ENCODE measurements at regions not wholly inside any gene's neighbourhood (a gene's known extent, or its start where the extent isn't known, plus 50 kb on each side); places are given as distances from the start of the nearest gene placed in this dataset.

GRCh38 chr15:26477044-26477443 is 295.8 kb downstream of the GABRB3 start:
- TF ChIP-seq CTCF (IDR thresholded peaks at IDR 0.05; ENCODE audit: insufficient read depth, low read depth, low read length) (no peak), EZH2 (IDR thresholded peaks at IDR 0.05; ENCODE audit: insufficient read depth, low read length) (no peak)
- no peak overlapping the region for H3K9ac ChIP-seq (ENCODE audit: low read length)
- H3K27ac Mint-ChIP-seq (ENCODE audit: unreplicated experiment) = no peak overlapping the region
- no peak overlapping the region for H3K4me3 ChIP-seq (ENCODE audit: insufficient read depth, low read depth, low read length)
- H3K4me3 Mint-ChIP-seq (ENCODE audit: unreplicated experiment) = no peak overlapping the region
- no peaks in the 10 kb centered on the region for H3K27me3 ChIP-seq (ENCODE audit: insufficient read depth, low read length)
- no peaks in the 10 kb centered on the region for H3K79me2 ChIP-seq (ENCODE audit: insufficient read depth, low read length)
- no peak overlapping the region for H2AFZ ChIP-seq (ENCODE audit: low read depth, low read length)
- H3K4me2 ChIP-seq (ENCODE audit: low read length) = no peak overlapping the region
- H3K4me1 Mint-ChIP-seq (ENCODE audit: low read depth, unreplicated experiment) = no peaks in the 10 kb centered on the region
- H3K9me3 Mint-ChIP-seq (ENCODE audit: unreplicated experiment) = peaks cover 13% of the 10 kb centered on the region
- no peaks in the 10 kb centered on the region for H3K36me3 ChIP-seq (ENCODE audit: insufficient read depth, low read length)
- FAIRE-seq (no peak), DNase-seq (ENCODE audit: low read depth) (no peak)
- no peaks in the 10 kb centered on the region for H4K20me1 ChIP-seq (ENCODE audit: insufficient read depth, low read length)
- peaks cover 2% of the 10 kb centered on the region for H3K27me3 Mint-ChIP-seq (ENCODE audit: low read depth, unreplicated experiment)
- H3K36me3 Mint-ChIP-seq (ENCODE audit: low read depth, unreplicated experiment) = no peaks in the 10 kb centered on the region
- H3K27ac ChIP-seq (ENCODE audit: low read depth, low read length) = no peak overlapping the region
- peaks cover 10% of the 10 kb centered on the region for H3K9me3 ChIP-seq (ENCODE audit: insufficient read depth, low read depth, low read length)
- no peaks in the 10 kb centered on the region for H3K4me1 ChIP-seq (ENCODE audit: insufficient read depth, low read length)

- Histone ChIP-seq H3K4me2 (ENCODE audit: low read length) (no peak overlapping the region), H3K27ac (ENCODE audit: low read depth, low read length) (no peak overlapping the region), H3K36me3 (ENCODE audit: insufficient read depth, low read length) (no peaks in the 10 kb centered on the region), H3K4me1 (ENCODE audit: insufficient read depth, low read length) (no peaks in the 10 kb centered on the region), H3K79me2 (ENCODE audit: insufficient read depth, low read length) (no peaks in the 10 kb centered on the region), H4K20me1 (ENCODE audit: insufficient read depth, low read length) (no peaks in the 10 kb centered on the region), H3K9me3 (ENCODE audit: insufficient read depth, low read depth, low read length) (peaks cover 10% of the 10 kb centered on the region), H2AFZ (ENCODE audit: low read depth, low read length) (no peak overlapping the region), H3K27me3 (ENCODE audit: insufficient read depth, low read length) (no peaks in the 10 kb centered on the region), H3K4me3 (ENCODE audit: insufficient read depth, low read depth, low read length) (no peak overlapping the region), H3K9ac (ENCODE audit: low read length) (no peak overlapping the region)
- FAIRE-seq (no peak), DNase-seq (ENCODE audit: low read depth) (no peak)
- H3K27ac Mint-ChIP-seq (ENCODE audit: unreplicated experiment) = no peak overlapping the region
- TF ChIP-seq EZH2 (IDR thresholded peaks at IDR 0.05; ENCODE audit: insufficient read depth, low read length) (no peak), CTCF (IDR thresholded peaks at IDR 0.05; ENCODE audit: insufficient read depth, low read depth, low read length) (no peak)
- H3K27me3 Mint-ChIP-seq (ENCODE audit: low read depth, unreplicated experiment) = no peaks in the 10 kb centered on the region
- H3K36me3 Mint-ChIP-seq (ENCODE audit: low read depth, unreplicated experiment) = no peaks in the 10 kb centered on the region
- no peak overlapping the region for H3K4me3 Mint-ChIP-seq (ENCODE audit: unreplicated experiment)
- peaks cover 13% of the 10 kb centered on the region for H3K9me3 Mint-ChIP-seq (ENCODE audit: unreplicated experiment)
- no peaks in the 10 kb centered on the region for H3K4me1 Mint-ChIP-seq (ENCODE audit: low read depth, unreplicated experiment)
Measured at GRCh38 chr15:26475554-26475953, 297.3 kb downstream of the GABRB3 start.

GRCh38 chr15:26472661-26473060 is 300.2 kb downstream of the GABRB3 start:
- Histone ChIP-seq H3K4me2 (ENCODE audit: low read length) (no peak overlapping the region), H3K9me3 (ENCODE audit: insufficient read depth, low read depth, low read length) (peaks cover 14% of the 10 kb centered on the region), H3K27ac (ENCODE audit: low read depth, low read length) (no peak overlapping the region), H3K9ac (ENCODE audit: low read length) (no peak overlapping the region), H3K27me3 (ENCODE audit: insufficient read depth, low read length) (no peaks in the 10 kb centered on the region), H3K4me3 (ENCODE audit: insufficient read depth, low read depth, low read length) (no peak overlapping the region), H3K4me1 (ENCODE audit: insufficient read depth, low read length) (no peaks in the 10 kb centered on the region), H2AFZ (ENCODE audit: low read depth, low read length) (no peak overlapping the region), H3K36me3 (ENCODE audit: insufficient read depth, low read length) (no peaks in the 10 kb centered on the region), H4K20me1 (ENCODE audit: insufficient read depth, low read length) (no peaks in the 10 kb centered on the region), H3K79me2 (ENCODE audit: insufficient read depth, low read length) (no peaks in the 10 kb centered on the region)
- TF ChIP-seq EZH2 (IDR thresholded peaks at IDR 0.05; ENCODE audit: insufficient read depth, low read length) (no peak), CTCF (IDR thresholded peaks at IDR 0.05; ENCODE audit: insufficient read depth, low read depth, low read length) (no peak)
- no peak overlapping the region for H3K4me3 Mint-ChIP-seq (ENCODE audit: unreplicated experiment)
- H3K27ac Mint-ChIP-seq (ENCODE audit: unreplicated experiment) = no peak overlapping the region
- FAIRE-seq = no peak
- H3K4me1 Mint-ChIP-seq (ENCODE audit: low read depth, unreplicated experiment) = no peaks in the 10 kb centered on the region
- H3K9me3 Mint-ChIP-seq (ENCODE audit: unreplicated experiment) = peaks cover 13% of the 10 kb centered on the region
- no peaks in the 10 kb centered on the region for H3K36me3 Mint-ChIP-seq (ENCODE audit: low read depth, unreplicated experiment)
- no peak for DNase-seq (ENCODE audit: low read depth)
- no peaks in the 10 kb centered on the region for H3K27me3 Mint-ChIP-seq (ENCODE audit: low read depth, unreplicated experiment)

Data from astrocyte (in vitro differentiated cells and primary cell).